IMR-90 (cell line): ENCODE measurements at regions not wholly inside any gene's neighbourhood (a gene's known extent, or its start where the extent isn't known, plus 50 kb on each side); places are given as distances from the start of the nearest gene placed in this dataset.

Source experiments
- BHLHE40 ChIP-seq: fragments of 150-350 bp; IDR thresholded peaks from 2 replicates; pipeline ENCODE4 v1.6.1; 2016; ENCODE audit warnings: mild to moderate bottlenecking, low read depth, low read length
- CEBPB ChIP-seq: IDR thresholded peaks from 2 replicates; pipeline ENCODE4 v1.6.1; 2012; ENCODE audit warnings: low read depth, low read length, improper control_type of control experiment
- CHD1 ChIP-seq: IDR thresholded peaks from 2 replicates; pipeline ENCODE4 v1.6.1; 2012; ENCODE audit warnings: low read depth, low read length, improper control_type of control experiment
- CTCF ChIP-seq: conservative IDR thresholded peaks from 2 replicates; pipeline ENCODE4 v1.5.1; 2012; ENCODE audit warnings: mild to moderate bottlenecking, low read depth, low read length, improper control_type of control experiment
- MAFK ChIP-seq: IDR thresholded peaks from 2 replicates; pipeline ENCODE4 v1.6.1; 2012; ENCODE audit warnings: low read depth, low read length, improper control_type of control experiment
- MXI1 ChIP-seq: IDR thresholded peaks from 2 replicates; pipeline ENCODE4 v1.6.1; 2012; ENCODE audit warnings: low read depth, mild to moderate bottlenecking, low read length, moderate library complexity, borderline replicate concordance
- POLR2A ChIP-seq: IDR thresholded peaks from 2 replicates; pipeline ENCODE4 v1.6.1; 2012; ENCODE audit warnings: mild to moderate bottlenecking, low read depth, low read length
- RAD21 ChIP-seq: IDR thresholded peaks from 2 replicates; pipeline ENCODE4 v1.6.1; 2012; ENCODE audit warnings: low read length, improper control_type of control experiment
- RCOR1 ChIP-seq: IDR thresholded peaks from 2 replicates; pipeline ENCODE4 v1.6.1; 2012; ENCODE audit warnings: mild to moderate bottlenecking, low read length, improper control_type of control experiment; ENCODE audit not compliant: insufficient replicate concordance
- SMC3 ChIP-seq: fragments of 150-350 bp; IDR thresholded peaks from 2 replicates; pipeline ENCODE4 v1.6.1; 2016; ENCODE audit warnings: low read depth, mild to moderate bottlenecking, antibody characterized with exemption, low read length, moderate library complexity
- TF ChIP-seq, protein P1 (sequence below): fragments of 150-350 bp; IDR thresholded peaks from 2 replicates; pipeline ENCODE4 v1.6.1; 2017; ENCODE audit warnings: mild to moderate bottlenecking, antibody characterized with exemption, low read length, low read depth

GRCh38 chr20:48165401-48165685 is 380.1 kb upstream of the SULF2 start:
- TF ChIP-seq CTCF (no peak), POLR2A (no peak), CEBPB (no peak), CHD1 (no peak), SMC3 (no peak), RAD21 (no peak), MXI1 (no peak), RCOR1 (no peak), MAFK (no peak), BHLHE40 (no peak)
- TF ChIP-seq, protein P1, sequence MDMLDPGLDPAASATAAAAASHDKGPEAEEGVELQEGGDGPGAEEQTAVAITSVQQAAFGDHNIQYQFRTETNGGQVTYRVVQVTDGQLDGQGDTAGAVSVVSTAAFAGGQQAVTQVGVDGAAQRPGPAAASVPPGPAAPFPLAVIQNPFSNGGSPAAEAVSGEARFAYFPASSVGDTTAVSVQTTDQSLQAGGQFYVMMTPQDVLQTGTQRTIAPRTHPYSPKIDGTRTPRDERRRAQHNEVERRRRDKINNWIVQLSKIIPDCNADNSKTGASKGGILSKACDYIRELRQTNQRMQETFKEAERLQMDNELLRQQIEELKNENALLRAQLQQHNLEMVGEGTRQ, result no peak
